ENCODE measurements at regions not wholly inside any gene's neighbourhood (a gene's known extent, or its start where the extent isn't known, plus 50 kb on each side); places are given as distances from the start of the nearest gene placed in this dataset.

DNA sequence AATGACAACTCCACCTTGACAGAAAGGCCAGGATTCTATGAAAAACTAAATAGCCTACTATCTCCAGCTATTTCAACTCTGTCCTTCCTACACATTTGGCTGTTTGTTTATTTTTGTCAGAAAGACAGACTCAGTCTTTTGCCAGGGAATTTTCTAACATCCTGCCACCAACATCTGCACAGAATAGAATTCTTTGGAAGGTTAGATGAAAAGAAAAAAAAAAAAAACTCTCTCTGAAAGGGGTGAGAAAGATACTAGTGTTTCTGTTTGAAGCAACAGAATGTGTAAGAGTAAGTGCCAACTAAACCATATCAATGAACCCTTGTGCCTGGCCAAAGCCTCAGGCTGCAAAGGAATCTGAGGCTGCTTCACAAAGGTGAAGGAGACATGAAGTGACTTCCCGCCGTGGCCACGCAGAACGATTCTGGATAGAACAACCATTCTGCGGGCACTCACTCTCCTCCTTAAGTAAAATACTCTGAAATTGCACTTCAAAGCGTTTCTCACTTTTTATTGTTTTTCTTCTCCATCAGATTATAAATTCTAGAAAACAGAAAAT lies 498.2 kb downstream of the IRS2 start:
- BruUV-seq (replicated peaks), result no TSS peak
- H3K36me3 ChIP-seq (ENCODE audit: low read depth, low read length), result no peaks in the 10 kb centered on the region
- H2AFZ ChIP-seq (ENCODE audit: low read length), result no peak overlapping the region
- H3K79me2 ChIP-seq (ENCODE audit: low read length), result no peaks in the 10 kb centered on the region
- no peak overlapping the region for H3K9ac ChIP-seq (ENCODE audit: low read length)
- DNase-seq, result no peak
- no peaks in the 10 kb centered on the region for H3K9me3 ChIP-seq (ENCODE audit: low read length)
- H3K27me3 ChIP-seq (ENCODE audit: low read length), result no peaks in the 10 kb centered on the region
- H3F3A ChIP-seq (ENCODE audit: low read length, unreplicated experiment), result no peaks in the 10 kb centered on the region
- H3K4me2 ChIP-seq (ENCODE audit: low read length), result no peak overlapping the region
- ATAC-seq, result no peak
- no peak overlapping the region for H3K27ac ChIP-seq (ENCODE audit: low read length)
- H4K20me1 ChIP-seq (ENCODE audit: low read length), result no peaks in the 10 kb centered on the region
- intact Hi-C loops (cut with micrococcal nuclease), result no loop called here
- TF ChIP-seq, protein P1, sequence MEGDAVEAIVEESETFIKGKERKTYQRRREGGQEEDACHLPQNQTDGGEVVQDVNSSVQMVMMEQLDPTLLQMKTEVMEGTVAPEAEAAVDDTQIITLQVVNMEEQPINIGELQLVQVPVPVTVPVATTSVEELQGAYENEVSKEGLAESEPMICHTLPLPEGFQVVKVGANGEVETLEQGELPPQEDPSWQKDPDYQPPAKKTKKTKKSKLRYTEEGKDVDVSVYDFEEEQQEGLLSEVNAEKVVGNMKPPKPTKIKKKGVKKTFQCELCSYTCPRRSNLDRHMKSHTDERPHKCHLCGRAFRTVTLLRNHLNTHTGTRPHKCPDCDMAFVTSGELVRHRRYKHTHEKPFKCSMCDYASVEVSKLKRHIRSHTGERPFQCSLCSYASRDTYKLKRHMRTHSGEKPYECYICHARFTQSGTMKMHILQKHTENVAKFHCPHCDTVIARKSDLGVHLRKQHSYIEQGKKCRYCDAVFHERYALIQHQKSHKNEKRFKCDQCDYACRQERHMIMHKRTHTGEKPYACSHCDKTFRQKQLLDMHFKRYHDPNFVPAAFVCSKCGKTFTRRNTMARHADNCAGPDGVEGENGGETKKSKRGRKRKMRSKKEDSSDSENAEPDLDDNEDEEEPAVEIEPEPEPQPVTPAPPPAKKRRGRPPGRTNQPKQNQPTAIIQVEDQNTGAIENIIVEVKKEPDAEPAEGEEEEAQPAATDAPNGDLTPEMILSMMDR (conservative IDR thresholded peaks at IDR 0.05; ENCODE audit: low read depth, low read length), result no peak
- TF ChIP-seq EZH2phosphoT487 (IDR thresholded peaks at IDR 0.05; ENCODE audit: borderline replicate concordance, low read length), result no peak
- TF ChIP-seq EZH2 (IDR thresholded peaks at IDR 0.05; ENCODE audit: low read length, unreplicated experiment), result no peak
- no peak overlapping the region for H3K4me3 ChIP-seq (ENCODE audit: low read length)
- no peaks in the 10 kb centered on the region for H3K4me1 ChIP-seq (ENCODE audit: insufficient read depth, low read length)
- ChIA-PET POLR2A (ENCODE audit: unreplicated experiment) (no interaction called here), CTCF (no interaction called here)
- no peaks in the 10 kb centered on the region for H3K9me2 ChIP-seq (replicated peaks; ENCODE audit: low read length)

DNA sequence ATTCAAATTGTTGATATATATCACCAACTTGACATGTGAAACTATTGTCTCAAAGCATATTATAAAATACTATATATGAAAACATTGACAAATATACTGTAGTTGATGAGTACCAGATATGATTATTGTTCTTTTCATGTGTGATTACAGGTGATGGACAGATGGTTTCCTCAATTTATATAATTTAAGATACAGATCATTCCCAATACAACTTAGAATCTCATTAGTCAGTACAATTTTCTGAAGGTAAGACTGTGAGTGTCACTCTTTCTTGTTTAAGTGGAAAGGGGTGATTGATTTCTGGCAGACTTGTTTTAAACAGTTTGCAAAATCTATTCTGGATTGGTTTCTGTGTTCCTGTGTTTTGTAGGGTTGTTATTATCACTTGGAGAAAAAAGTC lies 498.8 kb downstream of the IRS2 start:
- no peak overlapping the region for H3K9ac ChIP-seq (ENCODE audit: low read length)
- no peak for DNase-seq
- TF ChIP-seq EZH2phosphoT487 (IDR thresholded peaks at IDR 0.05; ENCODE audit: borderline replicate concordance, low read length) (no peak), EZH2 (IDR thresholded peaks at IDR 0.05; ENCODE audit: low read length, unreplicated experiment) (no peak)
- TF ChIP-seq, protein P1 (conservative IDR thresholded peaks at IDR 0.05; ENCODE audit: low read depth, low read length), result no peak
- ChIA-PET CTCF (no interaction called here), POLR2A (ENCODE audit: unreplicated experiment) (no interaction called here)
- intact Hi-C loops (cut with micrococcal nuclease), result no loop called here
- no peaks in the 10 kb centered on the region for H4K20me1 ChIP-seq (ENCODE audit: low read length)
- H3K4me1 ChIP-seq (ENCODE audit: insufficient read depth, low read length), result no peaks in the 10 kb centered on the region
- no peaks in the 10 kb centered on the region for H3K9me2 ChIP-seq (replicated peaks; ENCODE audit: low read length)
- no peak overlapping the region for H3K27ac ChIP-seq (ENCODE audit: low read length)
- H3K79me2 ChIP-seq (ENCODE audit: low read length), result no peaks in the 10 kb centered on the region
- no peak for ATAC-seq
- BruUV-seq (replicated peaks), result no TSS peak
- no peak overlapping the region for H3K4me2 ChIP-seq (ENCODE audit: low read length)
- H3K27me3 ChIP-seq (ENCODE audit: low read length), result no peaks in the 10 kb centered on the region
- H2AFZ ChIP-seq (ENCODE audit: low read length), result no peak overlapping the region
- H3F3A ChIP-seq (ENCODE audit: low read length, unreplicated experiment), result no peaks in the 10 kb centered on the region
- no peak overlapping the region for H3K4me3 ChIP-seq (ENCODE audit: low read length)
- no peaks in the 10 kb centered on the region for H3K36me3 ChIP-seq (ENCODE audit: low read depth, low read length)
- no peaks in the 10 kb centered on the region for H3K9me3 ChIP-seq (ENCODE audit: low read length)

DNA sequence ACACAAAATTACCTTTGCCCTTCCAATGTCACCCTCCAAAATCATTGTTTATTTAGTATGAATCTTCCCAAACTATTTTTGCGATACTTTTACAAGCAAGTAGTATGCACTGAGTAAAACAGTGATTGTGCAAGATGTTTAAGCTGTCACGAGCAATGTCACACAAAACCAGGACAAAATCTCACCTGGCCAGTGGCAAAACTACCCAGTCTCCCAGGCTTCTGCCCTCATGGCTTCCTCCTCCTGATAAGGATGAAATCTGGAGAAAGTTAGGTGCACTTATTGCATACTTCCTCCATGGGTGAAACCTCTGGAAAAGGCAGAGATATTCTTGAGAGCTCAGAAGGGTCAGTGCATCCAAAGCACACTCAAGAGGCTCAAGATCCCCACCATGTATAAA lies 500.8 kb downstream of the IRS2 start:
- TF ChIP-seq, protein P1 (conservative IDR thresholded peaks at IDR 0.05; ENCODE audit: low read depth, low read length), result no peak
- TF ChIP-seq EZH2phosphoT487 (IDR thresholded peaks at IDR 0.05; ENCODE audit: borderline replicate concordance, low read length), result no peak
- intact Hi-C loops (cut with micrococcal nuclease), result no loop called here
- Histone ChIP-seq H3K9me2 (replicated peaks; ENCODE audit: low read length) (no peaks in the 10 kb centered on the region), H3F3A (ENCODE audit: low read length, unreplicated experiment) (no peaks in the 10 kb centered on the region), H3K27ac (ENCODE audit: low read length) (no peak overlapping the region), H3K79me2 (ENCODE audit: low read length) (no peaks in the 10 kb centered on the region), H3K9me3 (ENCODE audit: low read length) (no peaks in the 10 kb centered on the region), H4K20me1 (ENCODE audit: low read length) (no peaks in the 10 kb centered on the region), H3K4me2 (ENCODE audit: low read length) (no peak overlapping the region), H3K9ac (ENCODE audit: low read length) (no peak overlapping the region), H3K36me3 (ENCODE audit: low read depth, low read length) (no peaks in the 10 kb centered on the region), H3K4me3 (ENCODE audit: low read length) (no peak overlapping the region), H2AFZ (ENCODE audit: low read length) (no peak overlapping the region), H3K27me3 (ENCODE audit: low read length) (no peaks in the 10 kb centered on the region), H3K4me1 (ENCODE audit: insufficient read depth, low read length) (no peaks in the 10 kb centered on the region)
- ChIA-PET CTCF (no interaction called here), POLR2A (ENCODE audit: unreplicated experiment) (no interaction called here)
- BruUV-seq (replicated peaks), result no TSS peak
- no peak for DNase-seq
- no peak for ATAC-seq

Measured in PC-3 (cell line).